Osteoblast (primary cell): ENCODE measurements at regions not wholly inside any gene's neighbourhood (a gene's known extent, or its start where the extent isn't known, plus 50 kb on each side); places are given as distances from the start of the nearest gene placed in this dataset.

ENCODE experiments used
- DNase-seq: peaks from one replicate; pipeline ENCODE4 v3.0.0; 2011; ENCODE audit warnings: low spot score, mixed read lengths; ENCODE audit not compliant: insufficient read length; ENCODE audit errors: missing footprints
- H2AFZ ChIP-seq: 2 replicates; pipeline ENCODE4 v1.6.0; 2011; ENCODE audit warnings: mild to moderate bottlenecking, low read length
- H3K27ac ChIP-seq: 2 replicates; pipeline ENCODE4 v1.5.1; 2011; ENCODE audit warnings: mild to moderate bottlenecking, low read depth, low read length, moderate library complexity
- H3K27me3 ChIP-seq: 2 replicates; pipeline ENCODE4 v1.6.0; 2012; ENCODE audit warnings: mild to moderate bottlenecking, control low read depth, inconsistent platforms, low read length, moderate library complexity; ENCODE audit not compliant: insufficient read depth
- H3K36me3 ChIP-seq: 2 replicates; pipeline ENCODE4 v1.5.1; 2011; ENCODE audit warnings: mild to moderate bottlenecking, low read length, control low read depth, moderate library complexity; ENCODE audit not compliant: insufficient read depth
- H3K4me1 ChIP-seq: 2 replicates; pipeline ENCODE4 v1.5.1; 2011; ENCODE audit warnings: mild to moderate bottlenecking, low read length, control low read depth, moderate library complexity; ENCODE audit not compliant: insufficient read depth
- H3K4me2 ChIP-seq: 2 replicates; pipeline ENCODE4 v1.6.0; 2011; ENCODE audit warnings: mild to moderate bottlenecking, low read length; ENCODE audit not compliant: insufficient read depth
- H3K4me3 ChIP-seq: fragments of 200-600 bp; sonication (generic); 3 replicates; pipeline ENCODE4 v1.5.1; 2012; ENCODE audit warnings: mild to moderate bottlenecking, low read length, inconsistent platforms; ENCODE audit not compliant: insufficient read depth
- H3K79me2 ChIP-seq: 2 replicates; pipeline ENCODE4 v1.6.0; 2012; ENCODE audit warnings: mild to moderate bottlenecking, low read length, control low read depth, inconsistent platforms; ENCODE audit not compliant: insufficient read depth
- H3K9me3 ChIP-seq: 2 replicates; pipeline ENCODE4 v1.5.1; 2011; ENCODE audit warnings: low read depth, low read length, control low read depth
- H4K20me1 ChIP-seq: 2 replicates; pipeline ENCODE4 v1.6.0; 2012; ENCODE audit warnings: mild to moderate bottlenecking, low read length, control low read depth; ENCODE audit not compliant: insufficient read depth
- CTCF ChIP-seq: IDR thresholded peaks from 2 replicates; pipeline ENCODE4 v1.5.1; 2011; ENCODE audit warnings: mild to moderate bottlenecking, low read depth, low read length, moderate library complexity; ENCODE audit errors: extremely low read depth

GRCh38 chr17:51398687-51399086 lies 138.3 kb downstream of the UTP18 start:
- DNase-seq: no peak
- H3K9me3 ChIP-seq: no peaks in the 10 kb centered on the region
- no peak overlapping the region for H2AFZ ChIP-seq
- no peaks in the 10 kb centered on the region for H3K79me2 ChIP-seq
- H3K36me3 ChIP-seq: no peaks in the 10 kb centered on the region
- no peaks in the 10 kb centered on the region for H3K27me3 ChIP-seq
- no peak overlapping the region for H3K27ac ChIP-seq
- no peaks in the 10 kb centered on the region for H4K20me1 ChIP-seq
- no peak for TF ChIP-seq CTCF
- no peaks in the 10 kb centered on the region for H3K4me1 ChIP-seq
- H3K4me2 ChIP-seq: no peak overlapping the region
- H3K4me3 ChIP-seq: no peak overlapping the region

- H3K4me1 ChIP-seq: no peaks in the 10 kb centered on the region
- H4K20me1 ChIP-seq: no peaks in the 10 kb centered on the region
- H3K79me2 ChIP-seq: no peaks in the 10 kb centered on the region
- H3K27me3 ChIP-seq: no peaks in the 10 kb centered on the region
- H3K36me3 ChIP-seq: no peaks in the 10 kb centered on the region
- H3K9me3 ChIP-seq: no peaks in the 10 kb centered on the region
- H2AFZ ChIP-seq: no peak overlapping the region
- no peak for TF ChIP-seq CTCF
- no peak overlapping the region for H3K4me2 ChIP-seq
- no peak overlapping the region for H3K4me3 ChIP-seq
- DNase-seq: no peak
- H3K27ac ChIP-seq: no peak overlapping the region
These were observed 140.9 kb downstream of the UTP18 start for GRCh38 chr17:51401279-51401678.

- Histone ChIP-seq H3K4me1 (no peaks in the 10 kb centered on the region), H3K36me3 (no peaks in the 10 kb centered on the region), H3K9me3 (no peaks in the 10 kb centered on the region), H2AFZ (no peak overlapping the region), H3K27me3 (no peaks in the 10 kb centered on the region), H3K27ac (no peak overlapping the region), H3K4me2 (no peak overlapping the region), H4K20me1 (no peaks in the 10 kb centered on the region), H3K4me3 (no peak overlapping the region), H3K79me2 (no peaks in the 10 kb centered on the region)
- TF ChIP-seq CTCF: no peak
- DNase-seq: no peak
These were observed 142.6 kb downstream of the UTP18 start for GRCh38 chr17:51402899-51403298.

- DNase-seq: no peak
- H3K27ac ChIP-seq: no peak overlapping the region
- H3K36me3 ChIP-seq: no peaks in the 10 kb centered on the region
- H3K79me2 ChIP-seq: no peaks in the 10 kb centered on the region
- H3K27me3 ChIP-seq: no peaks in the 10 kb centered on the region
- H2AFZ ChIP-seq: no peak overlapping the region
- no peak overlapping the region for H3K4me2 ChIP-seq
- no peaks in the 10 kb centered on the region for H3K9me3 ChIP-seq
- H4K20me1 ChIP-seq: no peaks in the 10 kb centered on the region
- TF ChIP-seq CTCF: no peak
- no peak overlapping the region for H3K4me3 ChIP-seq
- H3K4me1 ChIP-seq: no peaks in the 10 kb centered on the region
These were observed 147.2 kb downstream of the UTP18 start for GRCh38 chr17:51407576-51407975.
